ENCODE measurements at regions not wholly inside any gene's neighbourhood (a gene's known extent, or its start where the extent isn't known, plus 50 kb on each side); places are given as distances from the start of the nearest gene placed in this dataset.

GRCh38 chr3:139261754-139262586, 81.8 kb upstream of the MRPS22 start:
- no peak for TF ChIP-seq CTCF (tag by site-specific recombination; IDR thresholded peaks at IDR 0.05)
- TF ChIP-seq ZNF37A (tag by site-specific recombination; IDR thresholded peaks at IDR 0.05): no peak
- TF ChIP-seq ZNF138 (tag by site-specific recombination; IDR thresholded peaks at IDR 0.05; ENCODE audit: borderline replicate concordance): no peak
- no peak for TF ChIP-seq REST (tag by site-specific recombination; IDR thresholded peaks at IDR 0.05)
- TF ChIP-seq ZNF830 (tag by site-specific recombination; IDR thresholded peaks at IDR 0.05; ENCODE audit: low read depth): no peak
- no peak for TF ChIP-seq ATF2 (tag by site-specific recombination; IDR thresholded peaks at IDR 0.05; ENCODE audit: low read depth)
